GM21423 (cell line): ENCODE measurements at regions not wholly inside any gene's neighbourhood (a gene's known extent, or its start where the extent isn't known, plus 50 kb on each side); places are given as distances from the start of the nearest gene placed in this dataset.

Experiments
- ATAC-seq: cut with Tn5 transposase; IDR thresholded peaks from one replicate; pipeline ENCODE4 v1.9.1; 2021; ENCODE audit warnings: mild to moderate bottlenecking, moderate library complexity; ENCODE audit not compliant: unreplicated experiment

DNA sequence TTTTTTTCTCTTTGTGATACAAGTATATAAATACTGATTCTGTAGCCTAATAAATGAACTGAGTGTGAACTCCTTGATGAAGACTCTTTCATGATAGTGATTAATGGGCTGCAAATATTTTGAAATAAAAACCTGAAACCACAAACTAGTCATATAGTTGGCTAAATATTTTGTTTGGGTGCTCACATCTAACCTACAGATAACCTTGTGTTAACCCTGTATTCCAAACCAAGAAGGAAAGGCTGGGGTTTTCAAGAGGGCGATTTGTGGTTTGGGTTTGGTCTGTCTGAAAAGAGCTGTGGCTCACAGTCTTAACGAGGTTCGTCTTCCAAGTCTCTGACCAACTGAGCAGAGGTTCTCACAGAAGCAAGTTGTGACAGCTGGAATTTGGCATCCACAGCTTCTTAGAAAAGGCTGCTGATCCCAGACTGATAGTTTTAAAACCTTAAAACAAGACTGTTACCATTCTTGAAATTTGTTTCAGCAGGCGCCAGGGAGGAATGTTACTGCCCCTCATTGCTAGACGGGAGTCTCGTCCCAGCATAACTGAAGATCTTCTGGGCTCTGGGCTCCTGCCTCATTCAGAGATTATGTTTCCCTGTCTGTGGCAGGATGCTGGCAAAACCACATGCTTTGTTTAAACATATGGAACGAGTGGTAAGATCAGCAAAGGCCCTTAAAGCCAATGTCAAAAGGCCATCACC, 736.4 kb upstream of the MARCKS start:
- ATAC-seq, result no peak

DNA sequence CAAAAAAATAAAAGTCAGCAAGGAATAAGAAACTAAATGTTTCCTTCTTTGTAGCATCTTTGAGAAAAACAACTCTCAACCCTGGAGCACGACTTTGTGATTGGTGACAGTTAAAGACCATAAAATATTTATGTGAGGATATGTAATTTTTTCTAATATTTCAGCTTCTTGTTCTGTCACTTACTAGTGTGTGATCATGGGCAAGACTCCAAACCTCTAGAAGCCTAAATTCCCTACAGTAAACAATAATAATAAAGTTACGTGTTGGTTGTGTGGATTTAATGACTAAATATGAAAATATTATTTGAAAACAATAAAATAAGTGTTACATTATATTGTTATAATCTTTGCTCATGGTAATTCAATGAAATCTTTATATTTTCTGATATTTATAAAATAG, 735.6 kb upstream of the MARCKS start:
- ATAC-seq, result no peak

DNA sequence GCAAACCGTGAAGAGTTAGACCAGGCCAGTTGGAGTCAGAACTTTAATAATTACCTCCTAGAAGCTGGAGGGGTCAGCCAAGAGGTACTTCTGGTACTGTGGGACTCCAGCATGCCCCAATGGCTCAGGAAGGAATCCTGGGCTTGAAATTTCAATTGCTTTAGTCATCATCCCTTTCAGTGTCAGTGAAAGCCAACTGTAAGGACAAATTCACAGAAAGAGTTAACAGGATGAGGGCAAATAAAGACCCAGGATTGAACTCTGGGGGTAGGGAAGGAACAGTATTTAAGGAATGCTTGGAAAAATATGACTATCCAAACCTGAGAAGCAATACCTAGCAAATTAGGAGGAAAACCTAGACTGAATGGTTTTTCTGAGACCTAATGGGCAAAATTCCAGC, 735.1 kb upstream of the MARCKS start:
- no peak for ATAC-seq

DNA sequence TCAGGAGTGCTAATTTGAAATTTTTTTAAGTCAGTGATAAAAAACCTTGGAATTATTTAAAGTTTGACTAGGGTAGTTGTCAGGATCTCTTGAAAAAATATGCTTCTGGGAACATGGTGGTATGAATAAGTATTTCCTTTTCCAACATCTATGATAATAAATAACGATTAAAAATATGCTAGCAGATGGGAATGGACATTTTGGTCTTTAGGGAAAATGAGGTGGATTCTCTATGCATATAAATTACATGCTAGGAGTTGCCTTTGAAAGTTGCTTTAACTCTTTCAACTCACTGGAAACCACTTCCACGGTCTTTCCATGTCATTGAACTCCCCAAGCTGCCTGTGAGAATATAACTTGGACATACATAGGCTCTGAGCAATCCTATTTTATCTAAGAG, 731.5 kb upstream of the MARCKS start:
- no peak for ATAC-seq

DNA sequence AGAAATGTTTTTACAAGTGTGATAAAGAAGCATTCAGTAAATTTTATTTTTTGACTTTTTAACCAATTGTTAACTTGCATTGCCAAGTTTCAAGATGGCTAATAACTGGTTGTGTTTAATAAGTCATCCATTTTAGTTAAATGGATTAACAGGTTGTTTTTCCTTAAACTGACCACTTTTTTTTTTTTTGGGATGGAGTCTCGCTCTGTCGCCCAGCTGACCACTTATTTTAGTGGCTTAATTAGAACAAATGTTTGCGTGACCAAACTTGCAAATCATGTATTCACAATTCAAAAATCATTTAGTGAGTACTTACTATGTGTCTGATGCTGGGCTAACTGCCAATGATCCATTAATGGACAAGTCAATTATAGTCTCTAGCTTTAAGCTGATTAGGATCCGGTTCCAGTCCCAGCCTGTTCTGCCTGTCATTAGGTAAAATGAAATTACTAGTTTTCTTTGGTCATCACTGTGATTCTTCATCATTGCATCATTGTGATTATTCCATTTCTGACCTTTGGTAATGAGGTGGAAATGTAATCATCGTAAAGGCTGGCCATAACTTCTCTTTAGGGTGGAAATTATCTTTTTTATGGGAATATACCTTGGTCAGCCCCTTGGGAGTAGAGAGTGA, 729.2 kb upstream of the MARCKS start:
- no peak for ATAC-seq

DNA sequence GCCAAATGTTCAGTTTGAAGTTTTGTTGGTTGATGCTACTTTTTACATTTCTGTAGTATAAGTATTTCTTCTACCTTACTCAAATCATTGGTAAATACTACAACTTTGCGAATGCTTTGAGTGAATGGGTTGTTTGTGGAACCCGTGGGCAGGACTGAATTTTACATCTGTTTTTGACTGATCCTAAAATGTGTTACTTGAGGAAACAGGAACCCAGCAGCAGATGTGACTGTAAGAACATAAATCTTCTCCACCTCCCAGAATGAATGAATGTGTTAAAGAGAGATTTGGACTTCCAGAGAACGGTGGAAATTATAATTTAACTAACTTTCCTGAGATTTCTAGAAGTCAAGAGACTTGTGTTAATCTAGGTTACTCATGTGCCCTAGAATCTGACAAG, 728.5 kb upstream of the MARCKS start:
- ATAC-seq, result no peak

DNA sequence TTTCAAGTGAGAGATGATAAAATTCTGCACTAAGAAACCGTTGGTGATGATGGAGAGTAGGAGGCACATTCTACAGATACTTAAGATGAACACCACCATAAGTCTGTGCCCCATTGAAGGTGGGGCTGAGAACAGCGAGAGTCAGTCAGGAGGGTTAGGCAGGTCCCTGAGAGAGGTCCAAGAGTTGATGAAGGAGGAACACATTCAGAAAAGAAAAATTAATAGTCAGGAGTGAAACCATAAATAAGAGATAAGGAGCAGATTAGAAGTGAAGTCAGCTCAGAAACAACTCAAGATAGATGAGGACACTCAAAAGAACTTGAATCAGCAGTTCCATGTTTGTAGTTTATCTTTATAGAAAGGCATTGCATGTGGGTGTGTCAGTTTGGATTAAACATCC, 727.2 kb upstream of the MARCKS start:
- ATAC-seq, result no peak

DNA sequence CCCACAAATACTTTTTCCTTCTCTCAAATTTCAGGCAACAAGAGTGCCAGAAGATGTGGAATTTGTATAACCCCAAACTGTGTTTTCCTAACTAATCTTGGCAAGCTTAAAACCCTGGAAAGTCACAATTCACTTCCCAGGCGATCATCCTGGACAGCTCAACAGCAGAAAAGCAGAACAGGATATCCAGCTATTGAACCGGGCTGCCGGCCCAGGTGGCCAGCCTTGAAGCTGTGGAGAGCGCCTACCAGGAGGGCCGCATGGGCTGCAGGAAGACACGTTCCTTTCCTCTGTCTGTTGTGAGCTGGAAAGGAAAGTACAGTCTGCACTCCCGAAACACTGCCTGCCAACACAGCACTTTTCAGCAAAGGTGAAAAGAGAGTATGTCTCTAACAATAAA, 719.7 kb upstream of the MARCKS start:
- ATAC-seq, result no peak

DNA sequence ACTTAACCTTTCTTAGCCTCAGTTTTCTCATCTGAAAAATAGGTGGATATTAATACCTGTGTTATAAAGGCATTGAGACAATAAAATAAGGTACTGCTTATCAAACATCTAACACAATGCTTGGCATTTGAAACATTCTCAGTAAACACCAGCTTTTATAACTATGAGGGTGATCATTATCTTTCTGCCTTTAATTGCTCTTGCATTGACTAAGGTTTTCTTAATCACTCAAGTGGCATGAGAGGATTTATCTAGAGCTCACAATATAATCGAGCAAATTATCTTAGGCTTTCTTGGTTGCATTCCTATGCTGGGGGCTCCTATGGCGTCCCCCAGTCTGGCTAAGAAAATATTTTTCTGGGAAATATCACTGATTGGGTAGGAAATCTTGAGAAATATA, 716.4 kb upstream of the MARCKS start:
- ATAC-seq, result no peak

DNA sequence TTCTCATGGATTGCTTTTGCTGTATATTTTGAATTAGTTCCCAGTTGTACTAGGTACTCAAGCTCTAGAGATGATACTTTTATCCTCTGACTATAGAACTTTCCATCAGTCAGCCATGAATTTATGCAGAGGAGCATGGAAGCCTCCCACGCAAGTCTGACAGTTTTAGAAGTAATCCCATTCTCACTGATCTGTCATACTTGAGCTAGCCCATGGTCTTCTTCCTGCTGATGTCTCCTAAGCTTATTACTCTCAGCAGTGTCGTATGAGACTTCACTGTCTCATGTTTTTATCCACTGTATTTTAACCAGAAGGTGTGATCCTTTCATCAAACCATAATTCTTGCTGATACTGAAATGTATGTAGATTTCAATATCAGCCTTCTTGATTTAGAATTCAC, 715.2 kb upstream of the MARCKS start:
- no peak for ATAC-seq

DNA sequence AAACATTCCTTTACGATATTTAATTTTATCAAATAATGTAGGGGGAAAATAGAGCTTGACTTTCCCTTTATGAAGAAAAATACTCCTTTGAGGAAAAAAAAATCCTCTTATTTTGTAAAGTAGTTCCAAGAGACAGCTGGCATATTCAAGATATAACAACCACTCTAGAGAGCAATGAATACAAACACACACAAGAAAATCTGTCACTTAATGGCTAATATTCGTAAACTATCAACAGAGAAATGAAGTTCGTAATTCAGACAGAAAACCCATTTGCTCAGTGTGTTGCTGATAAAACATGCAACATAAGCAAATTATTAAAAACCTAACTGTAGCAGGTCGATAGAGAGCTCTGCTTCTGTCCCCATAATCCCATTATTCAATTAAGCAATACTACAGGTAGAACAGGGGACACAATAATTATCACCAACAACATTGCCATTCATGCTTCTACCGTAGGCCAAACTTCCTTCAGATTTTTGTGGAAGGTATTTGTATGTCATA, 714.4 kb upstream of the MARCKS start:
- ATAC-seq, result no peak

DNA sequence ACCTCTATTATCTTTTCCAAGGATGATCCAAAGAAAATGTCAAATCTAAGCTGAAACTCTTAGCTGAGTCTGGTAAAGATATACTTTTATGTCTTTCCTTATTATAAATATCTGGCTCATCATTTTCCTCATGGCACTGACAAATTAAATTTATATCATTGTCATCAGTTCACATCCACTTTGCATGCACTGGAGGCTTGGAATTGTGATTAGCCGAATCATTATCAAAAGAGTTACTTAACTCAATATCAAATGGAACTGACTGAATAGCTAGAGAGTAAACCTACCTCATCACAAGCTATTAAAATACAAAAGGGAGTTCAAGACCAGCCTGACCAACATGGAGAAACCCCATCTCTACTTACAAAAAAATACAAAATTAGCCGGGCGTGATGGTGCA, 713.9 kb upstream of the MARCKS start:
- ATAC-seq, result no peak

DNA sequence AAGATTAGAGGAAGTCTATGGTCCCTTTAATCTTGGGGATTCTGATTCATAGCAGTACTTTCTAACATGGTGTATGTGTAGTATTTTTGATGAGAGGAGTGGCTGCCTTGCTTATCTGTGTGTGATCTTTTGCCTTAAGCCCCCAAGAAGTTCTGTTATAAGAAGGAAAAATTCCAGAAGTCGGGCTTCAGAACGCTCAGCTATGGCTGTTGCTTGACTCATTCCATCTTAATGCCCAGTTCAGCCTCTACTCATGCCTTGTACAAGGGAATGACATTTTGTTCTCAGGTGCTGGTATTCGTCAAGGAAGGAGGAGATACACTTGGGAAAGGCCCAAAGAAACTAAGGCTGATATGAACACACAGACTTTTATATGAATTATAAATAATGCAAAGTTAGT, 713.0 kb upstream of the MARCKS start:
- ATAC-seq, result no peak

DNA sequence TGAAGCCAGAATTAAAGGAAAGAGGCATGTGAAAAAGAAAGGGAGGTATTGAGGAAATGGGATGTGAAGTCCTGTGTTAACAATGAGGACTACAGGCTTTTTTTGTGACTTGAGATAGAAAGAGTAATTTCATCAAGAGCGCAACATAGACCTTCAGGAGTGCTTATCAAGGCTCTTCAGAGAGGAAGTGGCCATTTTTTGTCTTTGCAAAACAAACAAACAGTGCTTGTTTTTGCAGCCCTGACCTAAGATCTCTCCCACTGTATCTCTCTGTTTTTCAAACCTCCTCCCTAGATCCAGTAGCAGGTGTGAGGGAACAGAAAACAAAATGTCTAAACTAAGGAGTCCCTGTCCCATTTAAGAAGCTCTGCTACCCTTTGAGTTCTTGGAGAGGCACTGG, 710.3 kb upstream of the MARCKS start:
- ATAC-seq, result no peak

DNA sequence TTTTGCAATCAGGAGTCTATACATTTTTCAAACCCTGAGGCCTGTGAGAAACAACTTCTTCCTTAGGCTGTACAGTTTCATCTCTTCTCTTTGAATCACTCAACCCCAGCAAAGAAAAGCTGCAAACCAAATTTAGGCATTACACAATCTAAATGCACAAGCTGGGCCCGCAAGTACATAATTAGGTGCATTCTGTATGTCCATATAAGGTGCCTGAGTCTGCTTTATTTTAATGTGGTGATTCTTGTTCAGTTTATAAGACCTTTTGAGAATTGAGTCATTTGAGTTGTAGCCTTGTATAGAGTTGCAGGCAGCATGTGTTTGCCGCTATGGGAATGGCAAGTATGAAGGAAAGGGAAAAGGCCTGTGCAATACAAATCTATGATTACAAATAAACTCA, 709.6 kb upstream of the MARCKS start:
- ATAC-seq, result no peak

DNA sequence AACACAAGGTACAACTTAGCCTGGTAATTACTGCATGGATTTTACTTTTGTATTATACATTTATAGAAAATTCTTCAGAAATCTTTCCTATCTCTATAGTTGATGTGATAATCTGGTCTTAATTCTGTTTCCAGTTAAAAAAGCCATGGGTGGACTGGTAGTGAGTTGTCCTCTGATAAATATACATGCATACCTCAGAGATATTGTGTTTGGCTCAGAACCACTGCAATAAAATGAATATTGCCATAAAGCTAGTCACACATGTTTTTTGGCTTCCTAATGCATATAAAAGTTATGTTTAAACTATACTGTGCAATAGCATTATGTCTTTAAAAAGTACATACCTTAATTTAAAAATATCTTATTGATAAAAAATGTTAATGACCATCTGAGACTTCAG, 708.6 kb upstream of the MARCKS start:
- no peak for ATAC-seq

DNA sequence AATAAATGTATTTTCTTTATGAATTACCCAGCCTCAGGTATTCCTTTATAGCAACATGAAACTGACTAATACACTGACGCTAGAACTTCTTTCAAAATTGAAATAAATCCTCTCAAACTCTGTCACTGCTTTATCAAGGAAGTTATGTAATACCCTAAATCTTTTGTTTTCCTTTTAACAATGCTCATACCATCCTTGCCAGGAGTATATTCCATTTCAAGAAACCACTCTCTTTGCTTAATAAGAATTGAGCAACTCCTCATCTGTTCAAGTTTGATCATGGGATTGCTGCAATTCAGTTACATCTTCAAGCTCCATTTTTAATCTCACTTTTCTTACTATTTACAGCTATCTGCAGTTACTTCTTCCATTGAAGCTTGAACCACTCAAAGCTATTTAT, 707.6 kb upstream of the MARCKS start:
- ATAC-seq, result no peak

DNA sequence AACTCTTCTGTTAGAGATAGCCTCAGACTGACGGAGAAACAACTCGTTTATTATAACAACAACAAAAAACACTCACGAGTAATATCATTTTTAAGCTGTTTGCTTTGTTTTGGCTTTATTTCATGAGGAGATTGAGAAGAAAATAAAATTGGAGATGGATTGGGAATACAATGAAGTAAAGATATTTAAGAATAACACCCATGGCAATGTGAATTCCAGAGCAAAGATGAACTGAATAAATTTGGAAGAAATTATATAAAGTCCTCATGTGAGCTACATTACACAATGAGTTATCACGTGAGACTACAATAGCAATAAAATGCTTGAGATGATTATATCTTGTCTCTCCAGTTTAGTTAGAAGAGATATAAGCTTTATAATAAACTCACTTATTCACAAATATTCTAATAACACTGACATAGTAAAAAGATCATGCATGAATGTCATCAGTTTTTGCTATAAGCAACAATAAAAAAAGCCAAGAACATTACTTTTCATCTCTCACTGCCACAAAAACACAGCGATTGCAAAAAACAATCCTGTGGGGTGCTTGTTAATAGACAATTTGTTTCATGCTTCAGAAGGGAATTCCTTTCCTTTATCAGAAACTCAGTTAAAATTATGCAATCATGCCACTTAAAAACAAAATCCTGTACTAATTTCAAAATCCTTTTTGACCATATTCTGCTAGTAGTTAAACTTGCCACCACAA, 696.7 kb upstream of the MARCKS start:
- ATAC-seq, result no peak

DNA sequence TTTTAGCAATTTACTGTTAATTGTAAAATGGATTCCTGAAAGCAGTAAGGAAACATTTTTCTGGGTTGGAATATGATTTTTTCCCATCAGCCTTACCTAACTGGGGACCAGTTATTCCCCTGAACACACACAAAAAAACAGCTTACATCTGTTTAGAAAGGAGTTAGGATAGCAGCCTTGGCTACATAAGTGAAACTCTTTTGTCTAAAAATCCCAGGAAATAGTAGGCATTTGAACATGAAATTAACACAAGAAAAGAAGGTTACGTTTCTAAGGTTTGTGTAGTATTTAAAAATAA, 696.2 kb upstream of the MARCKS start:
- no peak for ATAC-seq

DNA sequence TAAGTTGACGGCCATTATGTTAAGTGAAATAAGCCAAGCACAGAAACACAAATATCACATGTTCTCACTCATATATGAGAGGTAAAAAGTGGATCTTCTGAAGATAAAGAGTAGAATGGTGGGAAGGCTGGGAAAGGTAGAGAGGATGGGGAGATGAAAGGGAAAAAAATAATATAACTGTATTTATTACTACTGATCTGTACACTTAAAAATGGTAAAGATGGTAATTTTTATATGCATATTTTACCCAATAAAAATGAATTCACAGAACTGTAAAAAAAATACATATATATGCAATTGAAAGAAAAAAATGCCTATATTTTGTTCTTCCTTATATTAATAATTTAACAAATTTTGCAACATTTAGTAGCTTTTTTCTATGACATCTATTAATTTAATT, 694.4 kb upstream of the MARCKS start:
- ATAC-seq, result no peak

DNA sequence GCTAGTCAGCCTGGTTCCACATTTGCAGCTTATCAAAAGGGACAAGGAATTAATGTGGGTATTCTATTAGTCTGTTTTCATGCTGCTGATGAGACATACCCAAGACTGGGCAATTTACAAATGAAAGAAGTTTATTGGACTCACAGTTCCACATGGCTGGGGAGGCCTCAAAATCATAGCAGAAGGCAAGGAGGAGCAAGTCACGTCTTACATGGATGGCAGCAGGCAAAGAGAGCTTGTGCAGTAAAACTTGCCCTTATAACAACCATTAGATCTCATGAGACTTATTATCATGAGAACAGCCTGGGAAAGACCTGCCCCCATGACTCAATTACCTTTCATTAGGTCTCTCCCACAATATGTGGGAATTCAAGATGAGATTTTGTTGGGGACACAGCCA, 689.1 kb upstream of the MARCKS start:
- no peak for ATAC-seq

DNA sequence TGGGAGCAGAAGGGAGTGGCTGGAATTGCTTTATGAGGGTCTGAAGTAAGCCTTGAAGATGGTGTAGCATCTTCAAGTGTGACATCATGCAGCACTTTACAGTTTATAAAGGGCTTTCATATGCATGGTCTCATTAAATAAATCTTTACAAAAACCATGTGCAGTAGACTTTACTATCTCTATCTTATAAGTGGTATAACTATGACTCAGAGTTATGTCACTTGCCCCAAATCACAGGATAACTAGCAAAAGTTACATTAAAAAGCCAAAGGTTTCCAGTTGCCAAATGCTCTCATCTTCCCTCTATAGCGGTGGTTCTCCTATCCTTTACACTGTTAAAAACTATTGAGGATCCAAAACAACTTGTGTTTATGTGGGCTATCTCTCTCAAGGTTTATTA, 687.7 kb upstream of the MARCKS start:
- no peak for ATAC-seq
